GM13977 (cell line): ENCODE measurements at regions not wholly inside any gene's neighbourhood (a gene's known extent, or its start where the extent isn't known, plus 50 kb on each side); places are given as distances from the start of the nearest gene placed in this dataset.
"Not testable (repeated sequence)": the region's sequence is repeated elsewhere in the genome, so short reads cannot be mapped to it uniquely, and the experiment has no call there.

Experiments
- DNase-seq: peaks from one replicate; pipeline ENCODE4 v3.0.0; 2012; ENCODE audit warnings: low spot score
- in situ Hi-C: fragments of 300-500 bp; cut with MboI; formaldehyde crosslinking; loops from one replicate; pipeline ENCODE4 v1.12.0; 2022; ENCODE audit warnings: low sequenced_read_pairs, low pct_unique_long_range_greater_than_20kb, mixed read lengths, inconsistent platforms; ENCODE audit not compliant: unreplicated experiment
- TF ChIP-seq, protein P1 (sequence below): IDR thresholded peaks from 2 replicates; pipeline ENCODE4 v1.5.1; 2012; ENCODE audit warnings: mild to moderate bottlenecking, control low read depth; ENCODE audit not compliant: insufficient read depth; ENCODE audit errors: extremely low read depth, missing control alignments

DNA sequence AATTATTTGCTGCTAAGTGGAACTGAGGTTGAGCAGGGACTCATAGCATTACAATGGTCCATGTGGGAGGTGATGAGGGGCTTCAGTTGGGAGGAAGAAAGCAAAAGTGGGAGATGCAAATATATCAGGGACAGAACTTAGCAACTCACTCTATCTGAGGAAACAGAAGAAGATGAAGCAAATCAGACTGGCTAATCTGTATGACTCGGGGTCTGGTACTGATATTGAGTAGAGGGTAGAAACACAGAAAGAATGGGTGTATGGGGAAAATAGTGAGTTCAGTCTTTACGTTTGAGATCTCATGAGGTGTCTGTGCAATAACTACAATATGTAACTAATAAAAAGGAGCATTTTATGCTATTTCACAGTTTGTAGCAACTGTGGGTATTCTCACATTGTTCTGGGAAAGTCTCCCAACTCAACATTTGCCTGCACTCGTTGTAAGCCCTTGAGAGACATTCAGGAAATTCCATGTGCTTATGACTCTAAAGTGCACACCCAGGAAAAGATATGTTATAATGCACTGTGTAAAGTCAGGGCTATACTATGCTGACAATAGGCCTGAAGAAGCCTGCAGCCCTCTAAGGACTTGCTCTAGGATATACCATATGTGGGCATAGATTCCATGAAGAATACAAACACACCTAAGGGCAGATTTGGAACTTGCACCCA is 183.5 kb downstream of the SPRY2 start:
- DNase-seq, result no peak
- in situ Hi-C loops, result no loop called here
- TF ChIP-seq, protein P1, sequence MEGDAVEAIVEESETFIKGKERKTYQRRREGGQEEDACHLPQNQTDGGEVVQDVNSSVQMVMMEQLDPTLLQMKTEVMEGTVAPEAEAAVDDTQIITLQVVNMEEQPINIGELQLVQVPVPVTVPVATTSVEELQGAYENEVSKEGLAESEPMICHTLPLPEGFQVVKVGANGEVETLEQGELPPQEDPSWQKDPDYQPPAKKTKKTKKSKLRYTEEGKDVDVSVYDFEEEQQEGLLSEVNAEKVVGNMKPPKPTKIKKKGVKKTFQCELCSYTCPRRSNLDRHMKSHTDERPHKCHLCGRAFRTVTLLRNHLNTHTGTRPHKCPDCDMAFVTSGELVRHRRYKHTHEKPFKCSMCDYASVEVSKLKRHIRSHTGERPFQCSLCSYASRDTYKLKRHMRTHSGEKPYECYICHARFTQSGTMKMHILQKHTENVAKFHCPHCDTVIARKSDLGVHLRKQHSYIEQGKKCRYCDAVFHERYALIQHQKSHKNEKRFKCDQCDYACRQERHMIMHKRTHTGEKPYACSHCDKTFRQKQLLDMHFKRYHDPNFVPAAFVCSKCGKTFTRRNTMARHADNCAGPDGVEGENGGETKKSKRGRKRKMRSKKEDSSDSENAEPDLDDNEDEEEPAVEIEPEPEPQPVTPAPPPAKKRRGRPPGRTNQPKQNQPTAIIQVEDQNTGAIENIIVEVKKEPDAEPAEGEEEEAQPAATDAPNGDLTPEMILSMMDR, result no peak

DNA sequence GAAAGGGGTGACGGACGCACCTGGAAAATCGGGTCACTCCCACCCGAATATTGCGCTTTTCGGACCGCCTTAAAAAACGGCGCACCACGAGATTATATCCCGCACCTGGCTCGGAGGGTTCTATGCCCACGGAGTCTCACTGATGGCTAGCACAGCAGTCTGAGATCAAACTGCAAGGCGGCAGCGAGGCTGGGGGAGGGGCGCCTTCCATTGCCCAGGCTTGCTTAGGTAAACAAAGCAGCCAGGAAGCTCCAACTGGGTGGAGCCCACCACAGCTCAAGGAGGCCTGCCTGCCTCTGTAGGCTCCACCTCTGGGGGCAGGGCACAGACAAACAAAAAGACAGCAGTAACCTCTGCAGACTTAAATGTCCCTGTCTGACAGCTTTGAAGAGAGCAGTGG is 188.8 kb downstream of the SPRY2 start:
- DNase-seq, in situ Hi-C loops: not testable (repeated sequence)

DNA sequence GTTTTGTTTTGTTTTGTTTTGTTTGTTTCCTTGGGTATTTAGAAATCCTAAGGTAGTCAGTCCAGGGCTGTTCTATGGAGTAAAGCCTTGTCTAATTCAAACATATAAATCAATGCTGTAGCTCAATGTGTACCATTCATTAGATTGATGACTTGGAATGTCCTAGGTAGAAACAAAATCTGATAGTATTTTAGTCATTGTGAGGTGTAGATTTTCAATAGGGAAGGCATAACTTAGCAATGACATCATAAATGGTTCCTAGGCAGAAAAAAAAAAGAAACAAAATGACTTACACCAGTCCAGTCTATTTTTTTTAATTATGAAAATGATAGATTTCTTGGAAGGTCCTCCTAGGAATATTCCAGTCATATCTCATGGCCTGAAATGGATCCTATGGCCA is 189.9 kb downstream of the SPRY2 start:
- DNase-seq, result no peak
- in situ Hi-C loops, result no loop called here
- TF ChIP-seq, protein P1, result no peak

DNA sequence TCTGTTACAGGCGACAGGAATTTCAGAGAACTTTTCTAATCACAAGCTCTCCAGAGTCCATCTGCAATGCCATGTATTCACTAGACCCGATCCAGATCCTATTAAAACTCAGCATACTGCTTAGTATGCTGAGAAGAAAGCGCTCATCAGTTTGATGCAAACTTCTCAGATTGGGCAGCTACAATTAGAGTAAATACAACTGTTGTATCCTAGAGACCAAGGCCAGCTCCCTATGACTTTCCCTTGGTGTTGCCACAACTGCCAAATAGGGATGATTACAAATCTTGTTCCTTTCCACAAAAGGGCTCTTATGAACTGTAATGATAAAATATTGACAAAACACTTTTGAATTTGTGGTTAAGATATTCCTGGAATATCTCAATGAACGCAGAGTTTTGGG is 191.2 kb downstream of the SPRY2 start:
- in situ Hi-C loops, result no loop called here
- TF ChIP-seq, protein P1, result no peak

DNA sequence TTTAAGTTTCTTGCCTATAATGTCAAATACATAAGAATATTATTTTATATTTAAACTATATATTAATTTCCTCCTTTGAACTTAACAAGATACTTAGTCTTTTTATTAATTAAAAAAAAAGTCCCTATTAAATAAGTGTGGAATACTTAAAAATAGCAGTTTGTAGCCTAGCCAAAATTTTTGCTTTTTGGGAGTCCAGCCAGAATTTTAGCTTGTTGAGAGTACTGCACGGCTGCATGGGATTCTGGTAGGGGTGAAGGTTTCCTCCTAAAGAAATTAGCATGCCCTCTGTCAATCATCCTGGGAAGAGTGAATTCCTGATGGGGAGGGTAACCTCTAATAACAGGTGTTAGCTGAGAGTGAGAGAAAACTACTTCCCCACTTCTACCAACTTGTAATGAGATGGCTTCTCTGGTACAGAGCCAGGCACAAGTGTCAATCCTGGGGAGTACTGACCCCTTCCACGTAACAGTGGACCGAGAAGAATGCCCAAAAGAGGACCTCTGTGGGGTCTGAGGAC is 195.7 kb downstream of the SPRY2 start:
- DNase-seq, result no peak
- TF ChIP-seq, protein P1, result no peak
- in situ Hi-C loops, result no loop called here

More for the DNA sequence above, 191.2 kb downstream of the SPRY2 start:
- DNase-seq, result no peak

DNA sequence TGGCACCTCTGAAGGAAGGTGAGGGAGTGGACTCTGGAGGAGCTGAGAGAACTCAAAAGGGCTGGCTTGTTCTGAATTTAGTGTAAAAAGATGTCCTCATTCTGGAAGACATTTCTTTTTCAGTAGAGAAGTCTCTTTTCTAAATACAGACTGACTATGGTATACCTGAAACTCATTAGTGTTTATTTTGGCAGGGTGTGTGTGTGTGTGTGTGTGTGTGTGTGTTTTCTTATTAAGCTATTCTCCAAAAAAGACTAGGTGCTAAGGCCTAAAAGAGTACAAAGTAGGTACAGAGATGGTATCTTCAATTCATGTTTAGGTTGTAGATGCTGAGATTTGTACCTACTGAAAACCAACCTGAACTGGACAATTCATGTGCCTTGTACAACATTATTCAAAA is 196.4 kb downstream of the SPRY2 start:
- no peak for DNase-seq
- TF ChIP-seq, protein P1, result no peak
- in situ Hi-C loops, result no loop called here

DNA sequence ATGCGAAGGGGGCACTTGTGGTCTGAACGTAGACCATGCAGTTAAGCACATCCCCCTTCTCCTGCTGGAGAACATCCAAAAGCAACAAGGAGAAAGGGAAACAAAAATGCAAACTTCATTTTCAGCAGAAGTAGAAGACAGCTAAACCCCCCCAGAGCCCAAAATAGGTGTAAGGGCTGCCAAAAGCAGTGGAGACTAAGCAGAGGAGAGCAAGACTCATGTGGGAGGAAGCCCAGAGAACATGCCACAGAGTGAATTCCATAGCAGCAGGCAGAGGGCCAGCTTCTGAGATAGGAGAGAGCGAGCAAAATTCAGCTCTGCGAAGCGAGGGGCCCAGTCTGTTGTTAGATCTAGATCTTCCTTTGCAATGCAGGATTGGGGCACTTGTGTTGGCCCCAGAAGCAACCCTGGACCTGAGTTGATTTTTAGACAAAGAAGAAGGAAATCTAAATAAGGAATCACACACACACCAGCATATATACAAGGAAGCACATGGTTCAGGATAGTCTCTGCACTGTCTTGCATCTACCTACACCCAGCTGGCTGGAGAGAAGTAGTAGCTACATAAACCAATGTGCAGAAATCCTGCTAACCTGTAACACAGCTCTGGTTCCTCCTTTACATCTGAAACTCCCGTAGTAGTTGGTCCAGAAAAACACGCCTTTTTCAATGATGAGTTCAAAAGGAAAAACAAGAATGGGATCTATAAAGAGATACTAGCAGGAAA is 199.6 kb downstream of the SPRY2 start:
- in situ Hi-C loops, result no loop called here
- DNase-seq, result no peak
- TF ChIP-seq, protein P1, result no peak
